ENCODE measurements at regions not wholly inside any gene's neighbourhood (a gene's known extent, or its start where the extent isn't known, plus 50 kb on each side); places are given as distances from the start of the nearest gene placed in this dataset.

DNA sequence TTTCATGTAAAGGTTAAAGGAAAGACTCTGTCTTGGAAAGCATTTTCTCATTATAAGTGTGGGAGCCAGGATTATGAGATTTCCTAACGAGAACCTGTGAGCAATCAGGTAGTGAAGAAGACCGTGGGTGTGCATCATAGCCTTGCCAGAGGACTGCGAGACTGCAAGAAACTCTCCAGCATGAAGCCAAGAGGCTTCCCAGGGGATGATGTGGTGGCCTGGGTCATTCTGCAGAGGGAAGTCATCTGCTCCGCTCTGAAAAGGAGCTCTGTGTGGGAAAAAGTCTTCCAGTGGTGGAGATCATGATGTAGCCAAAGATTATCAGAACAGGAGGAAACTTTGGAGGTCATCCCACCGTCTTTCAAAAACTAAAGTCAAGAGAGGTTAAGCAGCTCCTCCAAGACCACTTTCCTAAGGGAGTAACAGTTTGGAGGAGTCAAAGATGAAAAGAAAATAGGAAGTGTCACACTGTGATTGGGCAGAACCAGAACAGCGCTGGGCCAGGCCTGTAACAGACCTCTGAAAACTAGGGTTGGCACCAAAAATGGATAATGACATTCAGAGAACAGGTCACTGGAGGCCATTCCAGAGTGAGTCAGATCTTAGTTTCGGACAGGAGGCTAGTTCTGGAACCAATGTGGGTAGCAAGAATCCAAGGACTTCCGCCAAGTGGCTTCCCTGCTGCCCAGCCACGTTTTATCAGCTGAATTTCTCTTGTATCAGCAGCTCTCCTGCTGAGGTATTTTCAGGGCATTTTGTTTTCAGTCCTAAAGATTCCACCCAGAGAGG lies 113.0 kb downstream of the LRATD1 start:
- no peak for TF ChIP-seq ZFP3 (CRISPR knock-in tag; IDR thresholded peaks at IDR 0.05)
- no peak for TF ChIP-seq ZFP30 (CRISPR knock-in tag; IDR thresholded peaks at IDR 0.05)
- TF ChIP-seq ZNF70 (CRISPR knock-in tag; IDR thresholded peaks at IDR 0.05), result no peak
- TF ChIP-seq ZNF8 (CRISPR knock-in tag; IDR thresholded peaks at IDR 0.05), result no peak
- TF ChIP-seq ISL1 (CRISPR knock-in tag; IDR thresholded peaks at IDR 0.05), result no peak
- TF ChIP-seq TSHZ2 (CRISPR knock-in tag; IDR thresholded peaks at IDR 0.05), result no peak
- no peak for TF ChIP-seq ARNTL (CRISPR knock-in tag; IDR thresholded peaks at IDR 0.05; ENCODE audit: borderline replicate concordance, low read depth)
- TF ChIP-seq PATZ1 (CRISPR knock-in tag; IDR thresholded peaks at IDR 0.05; ENCODE audit: borderline replicate concordance), result no peak
- TF ChIP-seq TCF4 (CRISPR knock-in tag; IDR thresholded peaks at IDR 0.05; ENCODE audit: borderline replicate concordance), result no peak
